ENCODE measurements at regions not wholly inside any gene's neighbourhood (a gene's known extent, or its start where the extent isn't known, plus 50 kb on each side); places are given as distances from the start of the nearest gene placed in this dataset.
"Not testable (repeated sequence)": the region's sequence is repeated elsewhere in the genome, so short reads cannot be mapped to it uniquely, and the experiment has no call there.

GRCh38 chr2:35963824-35964223 lies 391.8 kb upstream of the CRIM1 start:
- Mint-ChIP-seq H3K36me3 (ENCODE audit: low read depth) (no peaks in the 10 kb centered on the region), H3K4me1 (no peaks in the 10 kb centered on the region), H3K27me3 (ENCODE audit: low read depth) (no peaks in the 10 kb centered on the region), H3K9me3 (peaks cover 7% of the 10 kb centered on the region), H3K27ac (no peak overlapping the region), H3K4me3 (no peak overlapping the region)
- no peak for TF ChIP-seq CTCF (IDR thresholded peaks at IDR 0.05; ENCODE audit: unreplicated experiment in 3 of 3)

- Mint-ChIP-seq H3K27ac (no peak overlapping the region), H3K4me1 (no peaks in the 10 kb centered on the region), H3K4me3 (no peak overlapping the region), H3K36me3 (ENCODE audit: low read depth) (no peaks in the 10 kb centered on the region), H3K27me3 (ENCODE audit: low read depth) (no peaks in the 10 kb centered on the region), H3K9me3 (peaks cover 7% of the 10 kb centered on the region)
- TF ChIP-seq CTCF (IDR thresholded peaks at IDR 0.05; ENCODE audit: unreplicated experiment in 3 of 3): no peak
Observed at GRCh38 chr2:35963357-35963756, 392.2 kb upstream of the CRIM1 start.

- TF ChIP-seq CTCF (IDR thresholded peaks at IDR 0.05; ENCODE audit: unreplicated experiment in 3 of 3): no peak
- H3K27ac Mint-ChIP-seq: no peak overlapping the region
- H3K36me3 Mint-ChIP-seq (ENCODE audit: low read depth): no peaks in the 10 kb centered on the region
- H3K4me3 Mint-ChIP-seq: no peak overlapping the region
- no peaks in the 10 kb centered on the region for H3K4me1 Mint-ChIP-seq
- peaks cover 7% of the 10 kb centered on the region for H3K9me3 Mint-ChIP-seq
- no peaks in the 10 kb centered on the region for H3K27me3 Mint-ChIP-seq (ENCODE audit: low read depth)
Observed at GRCh38 chr2:35962585-35963146, 392.9 kb upstream of the CRIM1 start.

GRCh38 chr2:35960596-35960995 lies 395.0 kb upstream of the CRIM1 start:
- Mint-ChIP-seq H3K36me3 (ENCODE audit: low read depth) (no peaks in the 10 kb centered on the region), H3K27ac (no peak overlapping the region), H3K9me3 (peaks cover 7% of the 10 kb centered on the region), H3K4me3 (no peak overlapping the region), H3K27me3 (ENCODE audit: low read depth) (no peaks in the 10 kb centered on the region), H3K4me1 (no peaks in the 10 kb centered on the region)
- no peak for TF ChIP-seq CTCF (IDR thresholded peaks at IDR 0.05; ENCODE audit: unreplicated experiment in 3 of 3)

- not testable (repeated sequence) for H3K9me3 Mint-ChIP-seq; H3K27me3 Mint-ChIP-seq (ENCODE audit: low read depth); H3K4me3 Mint-ChIP-seq; H3K36me3 Mint-ChIP-seq (ENCODE audit: low read depth); H3K27ac Mint-ChIP-seq; H3K4me1 Mint-ChIP-seq
Observed at GRCh38 chr2:35957053-35957452, 398.5 kb upstream of the CRIM1 start.

- Mint-ChIP-seq H3K9me3 (no peaks in the 10 kb centered on the region), H3K4me1 (peaks cover 25% of the 10 kb centered on the region), H3K27me3 (ENCODE audit: low read depth) (no peaks in the 10 kb centered on the region), H3K36me3 (ENCODE audit: low read depth) (no peaks in the 10 kb centered on the region), H3K27ac (peak overlapping the region in 1 of 3 experiments; percentile 30), H3K4me3 (no peak overlapping the region)
- TF ChIP-seq CTCF (IDR thresholded peaks at IDR 0.05; ENCODE audit: unreplicated experiment in 3 of 3): no peak
Observed at GRCh38 chr2:35946478-35946877, 409.1 kb upstream of the CRIM1 start.

All from nephron (organoid).